ENCODE measurements at regions not wholly inside any gene's neighbourhood (a gene's known extent, or its start where the extent isn't known, plus 50 kb on each side); places are given as distances from the start of the nearest gene placed in this dataset.
"Not testable (repeated sequence)": the region's sequence is repeated elsewhere in the genome, so short reads cannot be mapped to it uniquely, and the experiment has no call there.

DNA sequence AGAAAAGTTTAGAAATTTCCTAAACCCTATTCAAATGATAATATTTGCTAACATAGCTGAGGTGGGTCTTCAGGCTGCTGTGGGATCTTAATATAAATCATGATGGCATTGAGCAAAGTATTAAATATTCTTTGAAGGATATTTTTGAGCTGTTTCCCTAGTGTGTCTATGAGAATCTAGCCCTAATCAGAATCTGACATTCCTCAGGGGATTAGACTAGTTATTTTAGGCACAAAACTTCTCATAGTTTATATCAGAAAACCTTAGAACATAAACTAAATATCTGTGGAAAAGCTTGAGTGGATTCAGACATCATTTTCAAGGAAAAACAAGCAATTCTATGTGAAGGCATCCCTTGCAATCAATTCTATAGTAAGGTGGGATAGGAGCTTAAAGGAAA lies 594.5 kb downstream of the RFPL4B start:
- DNase-seq, result no peak

DNA sequence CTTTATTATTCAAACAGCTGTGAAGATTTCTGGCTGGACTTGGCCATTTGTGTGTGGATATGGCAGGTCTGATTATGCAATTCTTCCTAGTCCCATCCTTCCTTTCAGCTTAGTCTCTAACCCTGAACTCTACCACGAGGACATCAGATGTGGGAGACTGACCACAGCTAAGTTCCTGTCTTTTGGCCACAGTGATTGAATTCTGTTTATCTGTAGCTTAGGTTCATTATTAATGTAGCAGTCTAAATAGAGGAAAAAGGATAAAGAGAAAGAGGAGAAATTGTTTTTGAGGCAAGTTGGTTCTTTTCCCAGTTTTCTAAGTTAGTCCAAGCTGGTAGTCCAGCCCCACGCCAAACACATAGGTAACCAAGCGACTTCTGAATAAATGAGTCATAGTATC lies 598.9 kb downstream of the RFPL4B start:
- no peak for DNase-seq

DNA sequence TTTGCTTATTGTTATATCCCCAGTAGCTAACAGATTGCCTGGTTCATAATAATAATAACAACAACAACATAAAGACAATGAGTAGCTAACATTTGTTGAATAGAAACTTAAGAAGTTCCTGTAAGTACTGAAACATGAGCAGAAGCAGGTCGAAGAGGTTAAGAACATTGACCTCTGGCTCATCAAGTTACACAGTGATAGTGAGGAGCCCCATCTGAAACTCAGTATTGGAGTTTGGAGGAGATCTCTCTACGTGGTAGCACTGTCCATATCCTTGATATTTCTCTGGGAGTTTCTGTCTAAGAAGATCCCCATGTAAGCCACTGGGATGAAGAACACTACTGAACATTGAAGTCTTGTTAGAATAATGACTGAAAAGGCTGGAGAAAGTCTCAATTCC lies 600.4 kb downstream of the RFPL4B start:
- DNase-seq, result no peak

DNA sequence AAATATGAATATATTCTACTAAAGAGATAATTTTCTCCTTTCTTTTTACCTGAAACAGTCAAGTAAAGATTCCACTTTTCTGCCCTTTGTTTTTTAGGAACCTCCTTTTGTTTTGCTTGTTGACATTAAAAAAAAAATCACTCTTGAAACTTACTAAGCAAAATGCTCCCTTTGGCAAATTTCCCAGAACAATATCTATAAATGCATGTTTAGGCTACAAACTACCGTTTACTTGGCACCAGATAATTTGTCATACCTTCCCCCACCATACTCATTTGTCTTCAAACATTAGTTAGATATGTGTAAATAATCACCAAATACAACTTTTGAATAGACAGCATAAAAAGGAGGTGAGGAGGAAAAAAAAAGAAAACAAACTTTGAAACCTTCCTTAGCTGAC lies 604.7 kb downstream of the RFPL4B start:
- DNase-seq, result no peak

DNA sequence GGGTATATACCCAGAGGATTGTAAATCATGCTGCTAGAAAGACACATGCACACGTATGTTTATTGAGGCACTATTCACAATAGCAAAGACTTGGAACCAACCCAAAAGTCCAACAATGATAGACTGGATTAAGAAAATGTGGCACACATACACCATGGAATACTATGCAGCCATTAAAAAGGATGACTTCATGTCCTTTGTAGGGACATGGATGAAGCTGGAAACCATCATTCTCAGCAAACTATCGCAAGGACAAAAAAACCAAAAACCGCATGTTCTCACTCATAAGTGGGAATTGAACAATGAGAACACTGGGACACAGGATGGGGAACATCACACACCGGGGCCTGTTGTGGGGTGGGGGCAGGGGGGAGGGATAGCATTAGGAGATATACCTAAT lies 608.6 kb downstream of the RFPL4B start:
- DNase-seq, result not testable (repeated sequence)

DNA sequence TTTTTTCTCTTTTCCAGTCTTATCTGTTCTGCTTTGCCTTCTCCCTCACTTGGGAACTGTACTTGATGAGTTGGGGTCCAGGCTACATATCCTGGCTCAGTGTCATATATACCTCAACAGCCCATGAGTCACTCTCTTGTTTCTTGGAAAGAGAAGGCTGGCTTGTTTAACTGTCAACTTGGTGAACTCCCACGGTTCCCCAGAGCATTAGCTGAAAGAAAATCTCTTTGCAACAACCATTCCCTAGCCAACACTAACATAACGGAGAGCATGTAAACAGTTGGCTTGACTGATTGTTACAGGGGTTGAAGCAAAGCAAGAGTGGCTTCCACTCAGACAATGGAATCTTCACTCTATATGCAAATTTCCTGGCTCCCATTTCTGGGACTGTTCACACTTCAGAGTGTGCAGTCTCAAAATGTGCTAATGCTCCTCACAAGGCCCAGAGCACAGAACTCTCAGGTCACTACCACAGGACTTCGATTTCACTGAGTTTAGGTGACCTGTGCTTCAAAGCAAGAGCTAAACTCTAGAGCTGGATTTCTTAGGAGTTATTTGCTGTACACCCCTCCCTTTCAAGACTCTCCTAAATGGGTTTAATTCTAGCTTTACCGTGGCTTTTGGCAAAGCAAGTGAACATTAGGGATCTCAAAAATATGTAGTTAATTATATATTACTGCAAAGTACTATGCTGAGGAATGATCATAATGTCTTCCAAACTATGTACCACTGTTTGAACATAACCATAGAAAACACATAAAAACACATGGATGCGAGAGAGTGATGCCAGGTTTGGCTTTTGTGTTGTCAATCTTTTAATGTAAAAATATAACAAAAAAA lies 609.8 kb downstream of the RFPL4B start:
- DNase-seq, result no peak

DNA sequence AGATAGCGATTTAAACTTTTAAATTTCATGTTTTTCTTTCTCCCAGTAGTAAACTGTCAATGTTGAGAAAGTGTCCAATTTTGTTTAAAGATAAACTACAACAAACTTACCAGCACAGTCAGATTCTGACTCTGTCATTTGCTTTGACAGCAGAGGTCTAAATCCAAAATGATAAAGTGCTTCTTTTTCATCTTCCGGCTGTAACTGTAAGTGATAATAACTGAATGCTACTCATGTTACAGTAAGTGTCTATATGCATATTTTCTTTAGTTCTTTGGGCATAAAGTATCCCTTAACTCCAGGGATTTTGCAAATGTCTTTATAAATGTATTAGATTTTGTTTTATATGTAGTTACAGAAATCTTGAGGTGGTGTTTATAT lies 610.4 kb downstream of the RFPL4B start:
- no peak for DNase-seq

DNA sequence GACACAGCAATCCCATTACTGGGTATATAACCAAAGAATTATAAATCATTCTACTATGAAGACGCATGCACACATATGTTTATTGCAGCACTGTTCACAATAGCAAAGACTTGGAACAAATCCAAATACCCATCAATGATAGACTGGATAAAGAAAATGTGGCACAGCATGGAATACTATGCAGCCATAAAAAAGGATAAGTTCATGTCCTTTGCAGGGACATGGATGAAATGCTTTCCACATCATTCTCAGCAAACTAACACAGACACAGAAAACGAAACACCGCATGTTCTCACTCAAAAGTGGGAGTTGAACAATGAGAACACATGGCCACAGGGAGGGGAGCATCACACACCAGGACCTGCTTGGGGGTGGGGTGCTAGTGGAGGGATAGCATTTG lies 613.0 kb downstream of the RFPL4B start:
- DNase-seq, result not testable (repeated sequence)

DNA sequence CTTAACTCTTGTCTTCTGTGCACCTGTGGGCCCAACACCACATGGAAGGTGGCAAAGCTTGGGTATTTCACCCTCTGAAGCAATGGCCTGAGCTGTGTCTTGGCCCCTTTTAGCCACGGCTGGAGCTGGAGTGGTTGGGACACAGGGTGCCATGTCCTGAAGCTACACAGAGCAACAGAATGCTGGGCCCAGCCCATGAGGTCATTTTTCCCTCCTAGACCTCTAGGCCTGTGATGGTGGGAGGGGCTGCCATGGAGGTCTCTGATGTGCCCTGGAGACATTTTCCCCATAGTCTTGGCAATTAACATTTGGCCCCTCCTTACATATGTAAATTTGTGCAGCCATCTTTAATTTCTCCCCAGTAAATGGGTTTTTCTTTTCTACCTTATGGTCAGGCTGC lies 620.8 kb downstream of the RFPL4B start:
- DNase-seq, result no peak

DNA sequence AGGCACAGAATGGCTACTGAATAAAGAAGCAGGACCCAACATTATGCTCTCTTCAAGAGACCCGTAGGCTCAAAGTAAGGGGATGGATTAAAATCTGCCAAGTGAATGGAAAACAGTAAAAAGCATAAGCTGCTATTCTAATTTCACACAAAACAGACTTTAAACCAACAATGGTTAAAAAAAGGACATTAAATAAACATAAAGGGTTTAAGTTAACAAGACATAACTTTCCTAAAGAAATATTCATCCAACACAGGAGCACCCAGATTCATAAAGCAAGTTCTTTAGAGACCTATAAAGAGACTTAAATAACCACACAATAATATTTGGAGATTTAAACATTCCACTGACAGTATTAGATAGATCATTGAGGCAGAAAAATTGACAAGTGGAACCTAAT lies 624.5 kb downstream of the RFPL4B start:
- no peak for DNase-seq

DNA sequence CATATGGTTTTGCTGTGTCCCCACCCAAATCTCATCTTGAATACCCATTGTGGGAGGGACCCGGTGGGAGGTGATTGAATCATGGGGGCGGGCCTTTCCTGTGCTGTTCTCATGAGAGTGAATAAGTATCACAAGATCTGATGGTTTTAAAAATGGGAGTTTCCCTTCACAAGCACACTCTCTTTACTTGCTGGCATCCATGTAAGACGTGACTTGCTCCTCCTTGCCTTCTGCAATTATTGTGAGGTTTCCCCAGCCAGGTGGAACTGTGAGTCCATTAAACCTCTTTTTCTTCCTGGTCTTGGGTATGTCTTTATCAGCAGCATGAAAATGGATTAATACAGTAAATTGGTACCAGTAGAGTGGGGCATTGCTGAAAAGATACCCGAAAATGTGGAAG lies 627.8 kb downstream of the RFPL4B start:
- DNase-seq, result not testable (repeated sequence)

DNA sequence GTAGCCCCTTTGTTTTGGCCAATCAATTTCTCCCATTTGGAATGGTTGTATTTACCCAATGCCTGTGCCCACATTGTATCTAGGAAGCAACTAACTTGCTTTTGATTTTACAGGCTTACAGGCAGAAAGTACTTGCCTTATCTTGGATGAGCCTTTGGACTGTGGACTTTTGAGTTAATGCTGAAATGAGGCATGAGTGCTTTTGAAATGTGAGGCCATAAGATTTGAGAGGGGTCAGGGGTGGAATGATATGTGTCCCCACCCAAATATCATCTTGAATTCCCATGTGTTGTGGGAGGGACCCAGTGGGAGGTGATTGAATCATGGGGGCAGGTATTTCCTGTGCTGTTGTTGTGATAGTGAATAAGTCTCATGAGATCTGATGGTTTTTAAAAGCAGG lies 629.4 kb downstream of the RFPL4B start:
- not testable (repeated sequence) for DNase-seq

DNA sequence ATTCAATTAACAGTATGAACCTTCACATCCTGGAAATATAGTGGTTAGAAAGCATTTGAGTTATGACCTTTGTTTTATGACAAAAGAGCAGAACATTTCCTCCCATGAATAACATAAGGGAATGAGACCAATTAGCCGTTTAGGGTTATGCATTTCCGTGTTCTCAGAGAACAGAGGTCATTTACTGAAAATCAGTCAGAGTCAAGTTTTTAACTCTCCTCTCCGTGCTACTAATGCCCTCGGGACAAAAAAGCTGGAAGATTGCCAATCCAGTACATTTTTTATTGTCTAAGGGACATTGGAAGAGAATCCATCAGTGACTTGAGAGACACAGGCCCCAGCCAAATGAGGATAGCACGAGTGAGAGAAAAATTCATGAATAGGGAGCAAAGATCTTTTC lies 632.7 kb downstream of the RFPL4B start:
- no peak for DNase-seq

DNA sequence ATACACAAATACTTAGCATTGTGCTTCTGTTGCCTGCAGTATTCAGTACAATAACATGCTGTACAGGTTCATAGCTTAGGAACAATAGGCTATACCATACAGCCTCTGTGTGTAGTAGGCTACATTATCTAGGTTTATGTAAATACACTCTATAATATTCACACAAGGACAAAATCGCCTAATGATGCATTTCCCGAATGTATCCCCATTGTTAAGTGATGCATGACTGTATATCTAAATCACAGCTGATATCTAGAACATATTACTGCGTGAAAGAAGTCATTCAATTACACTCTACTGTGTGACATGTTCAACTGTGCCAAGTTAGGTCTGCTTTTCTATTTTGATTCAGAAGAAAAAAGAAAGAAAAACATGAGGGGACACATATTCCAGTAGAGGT lies 633.5 kb downstream of the RFPL4B start:
- DNase-seq, result no peak

DNA sequence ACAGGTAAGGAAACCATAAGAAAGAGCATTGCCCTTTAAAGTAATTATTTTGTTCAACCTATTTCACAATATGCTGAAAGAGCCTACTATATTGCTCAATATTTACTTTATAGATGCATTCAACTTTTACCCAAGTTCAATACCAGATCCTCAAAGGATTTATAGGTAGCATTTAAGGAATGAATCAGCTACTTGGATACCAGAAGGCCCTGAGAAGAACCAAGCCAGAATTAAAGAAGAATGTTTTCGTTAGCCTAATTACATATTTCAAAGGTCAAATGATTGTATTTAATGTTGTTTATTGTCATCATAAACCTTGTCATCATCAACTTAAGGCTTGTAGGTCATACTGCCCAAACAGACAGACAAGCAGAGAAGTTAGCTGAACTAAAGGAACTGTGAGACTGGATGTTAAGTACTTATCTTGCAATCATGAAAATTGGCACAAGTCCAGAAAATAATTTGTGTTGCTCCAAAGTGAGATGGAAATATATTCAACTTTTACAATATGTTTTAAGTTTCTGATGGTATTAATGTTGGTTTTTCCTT lies 636.7 kb downstream of the RFPL4B start:
- DNase-seq, result no peak

DNA sequence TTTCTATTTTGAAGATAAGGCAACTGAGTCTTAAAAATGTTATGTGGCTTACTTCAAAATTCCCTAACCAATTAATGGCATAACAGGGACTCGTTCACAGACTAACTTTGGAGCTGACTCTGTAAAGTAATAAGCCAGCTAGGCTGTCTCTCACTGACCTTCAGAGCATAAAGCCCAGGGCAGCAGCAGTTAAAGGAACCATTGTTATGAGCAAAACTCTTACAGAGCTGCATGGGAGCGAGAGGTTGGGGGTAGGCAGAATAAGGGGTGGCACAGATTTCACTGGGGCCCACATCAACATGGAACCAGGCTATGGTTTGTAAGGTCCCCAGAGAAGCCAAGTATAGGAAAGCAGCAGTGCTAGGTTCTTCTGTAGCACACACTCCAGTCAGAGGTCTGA lies 637.8 kb downstream of the RFPL4B start:
- no peak for DNase-seq

DNA sequence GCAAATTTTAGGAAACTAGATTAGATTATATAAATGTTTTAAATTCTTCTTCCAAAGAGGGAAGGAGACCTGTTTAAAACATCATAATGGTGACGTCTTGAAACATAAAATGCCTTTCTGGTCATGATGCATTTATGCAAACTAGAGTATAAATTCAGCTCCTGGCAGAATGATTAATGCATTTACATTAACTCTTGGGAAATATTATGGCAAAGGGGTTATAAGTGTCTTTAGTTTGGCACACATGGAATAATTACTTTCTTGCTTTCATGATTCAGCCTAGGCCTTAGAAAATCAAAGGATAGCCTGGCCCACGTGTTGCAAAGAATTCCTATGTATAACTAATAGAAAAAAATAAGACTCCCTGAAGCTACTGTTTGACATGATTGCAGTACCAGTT lies 639.2 kb downstream of the RFPL4B start:
- no peak for DNase-seq

DNA sequence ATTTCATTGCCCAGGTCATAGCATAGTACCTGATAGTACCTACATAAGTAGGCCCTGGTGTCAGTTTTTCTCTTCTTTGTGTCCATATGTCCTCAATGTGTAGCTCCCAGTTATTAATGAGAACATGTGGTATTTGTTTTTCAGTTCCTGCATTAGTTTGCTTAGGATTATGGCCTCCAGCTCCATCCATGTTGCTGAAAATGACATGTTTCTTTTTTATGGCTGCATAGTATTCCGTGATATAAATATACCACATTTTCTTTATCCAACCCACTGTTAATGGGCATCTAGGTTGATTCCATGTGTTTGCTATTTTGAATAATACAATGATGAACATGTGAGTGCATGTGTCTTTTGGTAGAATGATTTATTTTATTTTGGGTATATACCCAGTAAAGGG lies 641.6 kb downstream of the RFPL4B start:
- no peak for DNase-seq

DNA sequence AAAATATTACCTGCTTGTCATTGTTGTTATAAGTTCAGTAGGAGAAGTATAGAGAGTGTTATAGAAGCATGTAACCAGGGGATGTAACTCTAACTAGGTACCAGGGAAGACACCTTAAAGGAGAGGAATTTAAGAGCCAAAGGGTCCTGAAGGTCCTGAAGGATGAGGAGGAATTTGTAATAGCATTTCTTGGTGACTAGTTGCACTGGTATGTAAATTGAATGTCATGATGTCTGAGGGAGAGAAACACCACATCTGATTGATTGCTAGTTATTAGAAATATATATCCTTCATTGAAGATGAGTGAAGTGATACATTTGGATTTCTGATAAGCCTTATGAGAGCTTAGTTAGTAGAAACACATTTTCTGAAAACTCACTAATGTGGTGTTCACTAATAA lies 643.8 kb downstream of the RFPL4B start:
- no peak for DNase-seq

DNA sequence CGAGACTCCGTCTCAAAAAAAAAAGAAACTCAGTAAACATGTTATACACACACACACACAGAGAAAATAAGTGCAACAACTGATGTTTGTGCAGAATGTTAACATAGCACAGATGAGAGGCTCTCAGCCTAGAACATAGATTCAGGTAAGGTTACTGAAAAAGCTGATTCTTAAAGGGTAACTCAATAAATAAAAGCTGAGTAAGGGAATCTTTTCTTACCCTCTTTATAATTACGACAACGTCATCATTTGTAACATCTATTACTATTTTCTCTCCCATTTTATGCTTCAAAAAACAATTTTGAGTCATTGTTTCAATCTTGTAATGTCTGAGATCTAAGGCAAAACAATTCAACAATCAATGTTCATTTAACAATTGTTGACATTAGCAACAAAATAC lies 644.8 kb downstream of the RFPL4B start:
- DNase-seq, result no peak

DNA sequence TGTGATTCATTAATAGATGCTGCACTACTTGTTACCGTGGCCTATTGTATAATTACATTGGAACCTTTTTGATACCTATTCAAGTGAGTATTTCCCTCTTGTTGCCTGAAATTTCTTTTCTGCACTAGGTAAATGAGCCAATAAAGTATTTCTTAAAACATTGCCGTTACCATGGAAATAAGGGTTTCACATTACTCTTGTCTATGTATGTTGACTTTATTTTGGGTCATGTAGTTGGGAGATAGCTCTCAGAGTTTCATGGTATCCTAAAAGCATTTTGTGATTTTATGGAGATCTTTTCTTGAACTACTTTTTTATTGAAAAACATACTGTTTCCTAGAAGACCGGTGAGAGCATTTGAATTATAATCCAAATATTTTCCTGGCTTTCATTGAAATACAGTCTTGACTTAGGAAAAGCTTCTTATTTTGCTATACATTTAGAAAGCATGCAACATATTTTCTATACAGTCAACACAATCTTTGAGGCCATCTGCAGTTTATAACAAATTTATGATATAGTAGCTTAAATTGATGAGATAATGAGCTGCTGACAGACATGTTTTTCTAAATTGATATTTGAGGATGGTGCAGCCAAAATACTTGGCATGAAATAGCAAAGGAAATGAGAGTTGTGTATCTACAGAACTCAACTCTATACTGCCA lies 650.4 kb downstream of the RFPL4B start:
- no peak for DNase-seq

DNA sequence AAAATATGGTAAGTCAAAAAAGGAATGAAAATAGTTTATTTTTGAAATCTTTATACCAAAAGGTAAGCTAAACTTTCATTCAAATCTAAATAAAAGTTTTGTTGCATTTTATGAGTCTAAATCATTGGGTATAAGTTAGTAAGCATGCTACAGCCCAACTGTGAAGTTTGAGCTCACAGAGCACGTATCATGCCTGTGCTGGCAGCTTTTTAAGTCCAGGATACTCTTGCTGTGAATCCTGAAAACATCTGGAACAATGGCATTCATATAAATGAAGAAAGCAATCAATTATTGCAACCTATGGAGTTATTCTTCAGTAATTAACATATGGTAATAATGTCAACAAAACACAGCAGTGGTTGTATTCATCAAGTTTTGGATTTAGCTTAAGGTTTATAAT lies 656.9 kb downstream of the RFPL4B start:
- no peak for DNase-seq

DNA sequence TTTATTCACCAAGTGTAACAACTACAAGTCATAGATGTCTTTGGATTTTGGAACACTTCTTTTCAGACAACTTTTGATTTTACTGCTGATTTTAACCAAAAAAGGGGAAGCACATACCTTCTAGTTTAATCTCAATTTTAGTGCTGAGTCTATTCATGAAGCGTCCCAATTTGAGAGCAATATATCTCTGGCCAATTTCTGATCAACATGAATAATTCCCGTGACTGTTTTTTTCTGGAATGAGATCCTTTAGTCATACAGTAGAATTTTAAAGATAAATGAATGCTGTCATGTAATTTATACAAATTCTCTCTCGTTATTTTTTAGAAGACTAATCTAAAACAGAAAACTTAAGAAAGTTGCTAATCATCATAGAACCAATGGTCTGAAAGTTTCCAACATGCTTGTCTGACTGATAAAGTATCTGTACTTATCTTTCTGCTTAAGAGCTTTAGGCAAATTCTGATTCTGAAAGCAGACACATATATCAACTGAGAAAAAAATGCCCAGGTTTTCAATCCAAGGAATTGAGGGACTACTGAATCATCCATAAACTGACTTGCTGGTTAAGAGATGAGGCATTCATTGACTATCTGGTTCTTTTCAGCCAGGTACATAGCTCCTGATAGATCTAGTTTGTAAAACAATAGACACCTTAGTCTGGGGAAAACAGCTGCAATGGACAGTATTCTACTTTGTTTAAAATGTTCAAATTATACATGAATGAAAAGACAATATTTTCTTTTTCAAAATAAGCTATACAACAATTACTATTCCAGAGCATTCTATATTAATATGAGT lies 657.5 kb downstream of the RFPL4B start:
- DNase-seq, result no peak

DNA sequence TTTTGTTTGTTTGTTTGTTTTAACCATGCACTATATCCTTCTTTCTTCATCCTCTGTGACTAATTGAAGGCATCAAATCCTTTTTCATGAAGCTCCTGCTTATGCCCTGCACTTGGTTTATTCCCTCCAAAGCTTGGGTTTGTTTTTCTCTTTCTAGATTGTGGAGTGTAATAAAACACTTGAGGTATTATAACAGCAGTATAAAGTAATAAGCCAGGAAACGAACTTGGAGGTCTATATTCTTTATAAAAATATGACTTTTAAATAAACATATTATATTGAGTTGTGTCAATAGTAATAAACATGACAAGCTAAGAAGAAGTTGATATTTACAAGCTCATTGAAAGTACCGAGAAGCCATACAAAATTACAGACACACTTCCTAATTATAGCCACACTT lies 659.4 kb downstream of the RFPL4B start:
- DNase-seq, result no peak
